ENCODE measurements at regions not wholly inside any gene's neighbourhood (a gene's known extent, or its start where the extent isn't known, plus 50 kb on each side); places are given as distances from the start of the nearest gene placed in this dataset.

DNA sequence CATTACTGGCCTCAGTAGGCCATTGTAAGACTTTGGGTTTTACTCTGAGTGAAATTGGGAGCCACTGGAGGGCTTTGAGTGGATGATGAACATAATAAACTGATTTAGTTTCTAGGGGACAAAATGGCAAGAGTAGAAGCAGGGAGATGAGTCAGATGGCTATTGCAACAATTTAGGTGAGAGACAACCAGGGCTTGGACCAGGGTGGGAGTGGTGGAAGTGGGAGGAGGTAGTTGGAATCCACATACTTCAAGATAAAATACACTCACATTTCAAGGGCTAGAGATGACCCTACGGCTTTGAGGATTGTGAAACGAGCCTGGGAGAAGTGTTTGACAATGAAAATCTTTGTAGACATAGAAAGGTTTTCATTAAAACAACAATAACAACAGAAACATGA, 136.3 kb downstream of the ACTBL2 start:
- DNase-seq (ENCODE audit: insufficient read length, low spot score, missing footprints), result no peak
- H4K20me1 ChIP-seq (ENCODE audit: insufficient read depth, low read length), result no peaks in the 10 kb centered on the region
- TF ChIP-seq, protein P1, sequence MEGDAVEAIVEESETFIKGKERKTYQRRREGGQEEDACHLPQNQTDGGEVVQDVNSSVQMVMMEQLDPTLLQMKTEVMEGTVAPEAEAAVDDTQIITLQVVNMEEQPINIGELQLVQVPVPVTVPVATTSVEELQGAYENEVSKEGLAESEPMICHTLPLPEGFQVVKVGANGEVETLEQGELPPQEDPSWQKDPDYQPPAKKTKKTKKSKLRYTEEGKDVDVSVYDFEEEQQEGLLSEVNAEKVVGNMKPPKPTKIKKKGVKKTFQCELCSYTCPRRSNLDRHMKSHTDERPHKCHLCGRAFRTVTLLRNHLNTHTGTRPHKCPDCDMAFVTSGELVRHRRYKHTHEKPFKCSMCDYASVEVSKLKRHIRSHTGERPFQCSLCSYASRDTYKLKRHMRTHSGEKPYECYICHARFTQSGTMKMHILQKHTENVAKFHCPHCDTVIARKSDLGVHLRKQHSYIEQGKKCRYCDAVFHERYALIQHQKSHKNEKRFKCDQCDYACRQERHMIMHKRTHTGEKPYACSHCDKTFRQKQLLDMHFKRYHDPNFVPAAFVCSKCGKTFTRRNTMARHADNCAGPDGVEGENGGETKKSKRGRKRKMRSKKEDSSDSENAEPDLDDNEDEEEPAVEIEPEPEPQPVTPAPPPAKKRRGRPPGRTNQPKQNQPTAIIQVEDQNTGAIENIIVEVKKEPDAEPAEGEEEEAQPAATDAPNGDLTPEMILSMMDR (IDR thresholded peaks at IDR 0.05; ENCODE audit: extremely low read depth, low read depth, low read length), result no peak
- no peaks in the 10 kb centered on the region for H3K27me3 ChIP-seq (ENCODE audit: insufficient read depth, low read length)
- no peak overlapping the region for H3K4me3 ChIP-seq (ENCODE audit: insufficient read depth, low read length)
- no peak overlapping the region for H3K27ac ChIP-seq (ENCODE audit: low read depth, low read length)
- H2AFZ ChIP-seq (ENCODE audit: low read length), result no peak overlapping the region
- H3K4me2 ChIP-seq (ENCODE audit: insufficient read depth, low read length), result no peak overlapping the region
- H3K9me3 ChIP-seq (ENCODE audit: low read depth, low read length), result no peaks in the 10 kb centered on the region
- no peaks in the 10 kb centered on the region for H3K36me3 ChIP-seq (ENCODE audit: insufficient read depth, low read length)
- no peaks in the 10 kb centered on the region for H3K79me2 ChIP-seq (ENCODE audit: insufficient read depth, low read length)
- H3K4me1 ChIP-seq (ENCODE audit: insufficient read depth, low read length), result no peaks in the 10 kb centered on the region

DNA sequence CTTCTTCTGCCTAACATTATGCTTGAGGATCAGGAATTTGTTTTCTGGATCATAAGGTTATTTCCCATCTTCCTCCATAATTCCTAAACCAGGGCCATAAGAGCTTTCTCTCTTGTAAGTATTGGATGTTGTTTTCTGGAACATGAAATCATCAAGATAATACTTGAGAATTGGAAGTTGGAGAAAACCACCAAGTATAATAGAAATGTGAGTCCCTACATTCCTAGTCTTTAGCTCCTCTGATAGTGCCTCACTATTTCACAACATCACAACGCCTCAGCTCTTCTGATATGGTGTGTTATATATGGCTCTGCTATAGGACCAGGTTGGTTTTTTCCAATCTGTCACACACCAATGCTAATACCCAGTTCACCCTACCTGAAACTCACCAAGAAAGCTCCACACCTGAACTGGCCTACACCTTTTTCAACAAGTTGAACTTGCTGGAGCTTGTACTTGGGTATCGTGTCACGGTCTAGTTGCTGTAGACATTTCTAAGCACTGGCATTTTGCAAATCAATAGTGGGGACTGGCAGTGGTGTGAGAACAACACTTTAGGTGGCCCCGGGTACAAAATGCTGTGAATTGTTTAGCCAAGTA, 141.1 kb downstream of the ACTBL2 start:
- no peaks in the 10 kb centered on the region for H3K79me2 ChIP-seq (ENCODE audit: insufficient read depth, low read length)
- no peak overlapping the region for H3K4me3 ChIP-seq (ENCODE audit: insufficient read depth, low read length)
- H2AFZ ChIP-seq (ENCODE audit: low read length), result no peak overlapping the region
- H3K9me3 ChIP-seq (ENCODE audit: low read depth, low read length), result no peaks in the 10 kb centered on the region
- H3K4me1 ChIP-seq (ENCODE audit: insufficient read depth, low read length), result no peaks in the 10 kb centered on the region
- no peaks in the 10 kb centered on the region for H3K27me3 ChIP-seq (ENCODE audit: insufficient read depth, low read length)
- TF ChIP-seq, protein P1 (IDR thresholded peaks at IDR 0.05; ENCODE audit: extremely low read depth, low read depth, low read length), result no peak
- no peak for DNase-seq (ENCODE audit: insufficient read length, low spot score, missing footprints)
- no peak overlapping the region for H3K4me2 ChIP-seq (ENCODE audit: insufficient read depth, low read length)
- H3K36me3 ChIP-seq (ENCODE audit: insufficient read depth, low read length), result no peaks in the 10 kb centered on the region
- no peak overlapping the region for H3K27ac ChIP-seq (ENCODE audit: low read depth, low read length)
- no peaks in the 10 kb centered on the region for H4K20me1 ChIP-seq (ENCODE audit: insufficient read depth, low read length)

DNA sequence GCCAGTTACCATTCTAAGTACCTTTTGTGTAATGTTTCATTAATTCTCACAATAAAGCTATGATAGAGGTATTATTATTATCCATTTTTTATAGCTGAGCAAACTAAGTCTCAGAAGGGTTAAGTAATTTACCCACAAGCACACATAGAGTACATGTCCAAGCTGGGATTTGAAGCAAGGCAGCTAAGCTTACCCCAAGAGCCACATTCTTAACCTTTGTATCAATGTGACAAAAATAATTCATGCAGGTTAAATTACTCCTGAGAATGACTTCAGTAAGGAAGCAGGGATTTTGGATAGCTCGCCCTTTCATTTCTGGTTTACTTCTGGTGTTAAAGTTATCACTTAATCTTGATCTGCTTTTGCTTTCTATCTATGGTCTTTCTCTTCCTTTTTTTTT, 141.9 kb downstream of the ACTBL2 start:
- H3K79me2 ChIP-seq (ENCODE audit: insufficient read depth, low read length), result no peaks in the 10 kb centered on the region
- no peaks in the 10 kb centered on the region for H3K9me3 ChIP-seq (ENCODE audit: low read depth, low read length)
- no peak overlapping the region for H2AFZ ChIP-seq (ENCODE audit: low read length)
- no peaks in the 10 kb centered on the region for H3K36me3 ChIP-seq (ENCODE audit: insufficient read depth, low read length)
- H3K27me3 ChIP-seq (ENCODE audit: insufficient read depth, low read length), result no peaks in the 10 kb centered on the region
- H3K4me3 ChIP-seq (ENCODE audit: insufficient read depth, low read length), result no peak overlapping the region
- no peaks in the 10 kb centered on the region for H4K20me1 ChIP-seq (ENCODE audit: insufficient read depth, low read length)
- TF ChIP-seq, protein P1 (IDR thresholded peaks at IDR 0.05; ENCODE audit: extremely low read depth, low read depth, low read length), result no peak
- peak; percentile 79 for DNase-seq (ENCODE audit: insufficient read length, low spot score, missing footprints)
- peaks cover under 1% of the 10 kb centered on the region for H3K4me1 ChIP-seq (ENCODE audit: insufficient read depth, low read length)
- H3K27ac ChIP-seq (ENCODE audit: low read depth, low read length), result no peak overlapping the region
- H3K4me2 ChIP-seq (ENCODE audit: insufficient read depth, low read length), result no peak overlapping the region

DNA sequence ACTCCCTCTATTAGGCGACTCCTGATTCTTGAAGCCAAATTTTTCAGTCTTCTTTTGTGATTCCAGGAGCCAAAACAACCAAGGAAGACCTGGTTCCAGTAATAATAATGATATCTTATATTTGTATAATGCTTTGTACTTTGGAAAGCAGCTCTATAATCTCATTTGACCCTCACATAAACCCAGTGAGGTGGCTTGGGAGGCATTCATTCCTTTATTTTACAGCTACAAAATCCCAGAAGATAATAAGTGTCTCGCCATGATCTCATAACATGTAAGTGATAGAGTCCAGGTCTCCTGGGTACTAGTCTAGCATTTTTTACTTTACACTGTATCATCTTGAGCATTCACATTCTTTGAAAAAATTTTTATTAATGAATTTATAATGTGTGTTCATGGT, 143.1 kb downstream of the ACTBL2 start:
- Histone ChIP-seq H3K4me2 (ENCODE audit: insufficient read depth, low read length) (no peak overlapping the region), H4K20me1 (ENCODE audit: insufficient read depth, low read length) (no peaks in the 10 kb centered on the region), H3K79me2 (ENCODE audit: insufficient read depth, low read length) (no peaks in the 10 kb centered on the region), H3K4me3 (ENCODE audit: insufficient read depth, low read length) (no peak overlapping the region), H3K27ac (ENCODE audit: low read depth, low read length) (no peak overlapping the region), H3K4me1 (ENCODE audit: insufficient read depth, low read length) (peaks cover 5% of the 10 kb centered on the region), H3K9me3 (ENCODE audit: low read depth, low read length) (no peaks in the 10 kb centered on the region), H2AFZ (ENCODE audit: low read length) (no peak overlapping the region), H3K27me3 (ENCODE audit: insufficient read depth, low read length) (no peaks in the 10 kb centered on the region), H3K36me3 (ENCODE audit: insufficient read depth, low read length) (no peaks in the 10 kb centered on the region)
- TF ChIP-seq, protein P1 (IDR thresholded peaks at IDR 0.05; ENCODE audit: extremely low read depth, low read depth, low read length), result no peak
- DNase-seq (ENCODE audit: insufficient read length, low spot score, missing footprints), result no peak

Measured in osteoblast (primary cell).